Activated CD8-positive, alpha-beta T cell treated with anti-CD3 and anti-CD28 coated beads for 36 hours (primary cell): ENCODE measurements at regions not wholly inside any gene's neighbourhood (a gene's known extent, or its start where the extent isn't known, plus 50 kb on each side); places are given as distances from the start of the nearest gene placed in this dataset.
A peak's percentile ranks its signal among the peaks of the same experiment; 100 is the strongest.

ENCODE experiments used
- ATAC-seq: fragments of 200-7000 bp; cut with Tn5 transposase; one replicate; pipeline ENCODE4 v1.10.0; 2021; ENCODE audit warnings: mild to moderate bottlenecking, moderate library complexity
- CTCF ChIA-PET: fragments of 350-600 bp; sonication (Branson Sonifier 250); formaldehyde crosslinking; loops from one replicate; lab custom pipeline; 2021; ENCODE audit warnings: antibody characterized with exemption; lab: Charles Lee
- POLR2A ChIA-PET: fragments of 350-600 bp; sonication (Branson Sonifier 250); formaldehyde crosslinking; loops from one replicate; lab custom pipeline; 2021; ENCODE audit warnings: antibody characterized with exemption; lab: Charles Lee
- DNase-seq: peaks from one replicate; pipeline ENCODE4 v3.0.0-alpha.2; 2020
- H3K27ac Mint-ChIP-seq: one replicate; pipeline ENCODE4 v1.8.0; 2021; ENCODE audit warnings: mild to moderate bottlenecking, mixed read lengths
- H3K27me3 Mint-ChIP-seq: one replicate; pipeline ENCODE4 v1.8.0; 2021; ENCODE audit warnings: mixed read lengths
- H3K36me3 Mint-ChIP-seq: one replicate; pipeline ENCODE4 v1.8.0; 2021; ENCODE audit warnings: low read depth, mixed read lengths
- H3K4me1 Mint-ChIP-seq: one replicate; pipeline ENCODE4 v1.8.0; 2021; ENCODE audit warnings: low read depth, mixed read lengths
- H3K4me3 Mint-ChIP-seq: one replicate; pipeline ENCODE4 v1.8.0; 2021; ENCODE audit warnings: mild to moderate bottlenecking, moderate library complexity, mixed read lengths
- H3K9me3 Mint-ChIP-seq: one replicate; pipeline ENCODE4 v1.8.0; 2021; ENCODE audit warnings: mixed read lengths
- CTCF ChIP-seq: fragments of 200-600 bp; IDR thresholded peaks from one replicate; pipeline ENCODE4 v1.8.0; 2022; ENCODE audit warnings: antibody characterized with exemption, mild to moderate bottlenecking
- intact Hi-C: fragments of 100-400 bp; cut with micrococcal nuclease; formaldehyde crosslinking; loops from one replicate; pipeline ENCODE4 v1.10.0; 2022

DNA sequence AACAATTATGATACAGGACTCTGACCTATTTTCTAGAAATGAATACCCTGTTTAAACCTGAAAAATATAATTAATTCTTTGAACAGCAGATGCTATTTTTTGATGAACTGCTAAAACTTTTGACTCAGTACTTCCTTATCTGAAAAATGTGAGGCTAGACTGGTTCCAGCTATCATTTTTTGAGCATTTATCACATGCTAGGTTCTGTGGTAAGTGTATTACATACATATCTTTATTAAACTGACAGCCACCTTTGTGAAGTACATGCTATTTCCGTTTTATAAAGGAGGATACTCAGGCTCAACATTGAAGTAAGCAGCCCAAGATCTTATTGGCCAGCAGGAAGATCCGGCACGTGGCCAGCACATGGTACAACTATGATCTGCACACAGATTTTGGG is 459.8 kb upstream of the SEL1L start:
- Mint-ChIP-seq H3K36me3 (no peaks in the 10 kb centered on the region), H3K4me1 (no peaks in the 10 kb centered on the region), H3K9me3 (no peaks in the 10 kb centered on the region), H3K27ac (no peak overlapping the region), H3K4me3 (no peak overlapping the region), H3K27me3 (peaks cover 3% of the 10 kb centered on the region)
- ATAC-seq, result no peak
- POLR2A ChIA-PET, result no interaction called here
- intact Hi-C loops, result no loop called here
- DNase-seq, result no peak
- CTCF ChIA-PET, result interaction anchor here (1.4 to 2.9 kb wide), 2 partner anchors 13 to 283 kb away, joined by 3 to 9 read pairs; no protein-coding TSS in a partner anchor
- no peak for TF ChIP-seq CTCF

DNA sequence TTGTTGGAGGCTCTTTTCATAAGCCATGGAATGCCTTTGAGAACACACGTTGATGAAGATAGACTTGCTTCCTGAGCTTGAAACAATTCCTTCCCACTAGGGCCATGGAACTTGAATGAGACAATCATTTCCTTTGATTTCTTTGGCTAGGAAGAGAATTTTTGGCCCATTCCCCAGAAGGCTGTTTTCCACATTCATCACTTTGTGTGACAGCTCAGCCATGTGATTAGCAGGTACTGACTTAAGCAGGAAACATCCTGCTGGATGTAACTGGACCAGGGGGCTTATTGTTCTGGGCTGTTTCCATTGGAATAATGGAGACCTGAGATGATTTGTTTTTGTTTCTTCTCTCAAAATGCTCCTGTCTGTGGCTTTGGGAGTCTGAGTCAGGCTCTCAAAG is 469.8 kb upstream of the SEL1L start:
- TF ChIP-seq CTCF, result no peak
- Mint-ChIP-seq H3K27ac (no peak overlapping the region), H3K4me1 (no peaks in the 10 kb centered on the region), H3K9me3 (no peaks in the 10 kb centered on the region), H3K4me3 (no peak overlapping the region), H3K27me3 (peaks cover 2% of the 10 kb centered on the region), H3K36me3 (no peaks in the 10 kb centered on the region)
- intact Hi-C loops, result no loop called here
- ATAC-seq (no peak), DNase-seq (no peak)
- POLR2A ChIA-PET, result no interaction called here
- CTCF ChIA-PET, result interaction anchor here (1.0 kb wide), 1 partner anchor 13 kb away, joined by 3 read pairs; no protein-coding TSS in a partner anchor

DNA sequence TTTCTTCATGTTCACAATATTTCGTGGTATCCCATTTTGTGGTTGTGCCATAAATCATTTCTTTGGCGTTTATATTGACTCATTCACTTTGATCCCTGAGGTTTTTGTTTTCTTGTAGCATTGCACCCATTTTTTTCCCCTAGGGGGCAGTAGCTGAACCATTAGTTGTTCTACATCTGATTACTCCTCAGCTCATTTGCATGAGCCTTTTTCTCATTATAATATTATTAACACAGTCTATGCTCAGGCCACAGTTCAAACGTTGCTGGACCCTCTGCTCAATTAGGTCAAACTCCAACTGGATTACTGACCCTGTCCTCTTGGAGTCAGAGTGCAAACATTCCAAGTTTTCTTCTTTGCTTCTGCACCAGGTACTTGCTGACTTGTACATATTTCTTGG is 475.4 kb upstream of the SEL1L start:
- H3K4me1 Mint-ChIP-seq, result no peaks in the 10 kb centered on the region
- peaks cover 1% of the 10 kb centered on the region for H3K36me3 Mint-ChIP-seq
- POLR2A ChIA-PET, result no interaction called here

GRCh38 chr14:82009993-82010392 is 476.3 kb upstream of the SEL1L start:
- no peak for TF ChIP-seq CTCF
- ATAC-seq, result no peak
- H3K27me3 Mint-ChIP-seq, result no peaks in the 10 kb centered on the region
- peaks cover 1% of the 10 kb centered on the region for H3K36me3 Mint-ChIP-seq
- DNase-seq, result no peak
- intact Hi-C loops, result no loop called here
- ChIA-PET POLR2A (no interaction called here), CTCF (no interaction called here)
- H3K4me1 Mint-ChIP-seq, result no peaks in the 10 kb centered on the region
- H3K9me3 Mint-ChIP-seq, result peaks cover 10% of the 10 kb centered on the region
- H3K27ac Mint-ChIP-seq, result no peak overlapping the region
- H3K4me3 Mint-ChIP-seq, result no peak overlapping the region

More for the DNA sequence above, 475.4 kb upstream of the SEL1L start:
- Mint-ChIP-seq H3K4me3 (no peak overlapping the region), H3K9me3 (peaks cover 8% of the 10 kb centered on the region), H3K27ac (no peak overlapping the region), H3K27me3 (no peaks in the 10 kb centered on the region)
- intact Hi-C loops, result no loop called here
- DNase-seq (peak; percentile 3), ATAC-seq (no peak)
- peak; percentile 51 for TF ChIP-seq CTCF
- CTCF ChIA-PET, result no interaction called here

DNA sequence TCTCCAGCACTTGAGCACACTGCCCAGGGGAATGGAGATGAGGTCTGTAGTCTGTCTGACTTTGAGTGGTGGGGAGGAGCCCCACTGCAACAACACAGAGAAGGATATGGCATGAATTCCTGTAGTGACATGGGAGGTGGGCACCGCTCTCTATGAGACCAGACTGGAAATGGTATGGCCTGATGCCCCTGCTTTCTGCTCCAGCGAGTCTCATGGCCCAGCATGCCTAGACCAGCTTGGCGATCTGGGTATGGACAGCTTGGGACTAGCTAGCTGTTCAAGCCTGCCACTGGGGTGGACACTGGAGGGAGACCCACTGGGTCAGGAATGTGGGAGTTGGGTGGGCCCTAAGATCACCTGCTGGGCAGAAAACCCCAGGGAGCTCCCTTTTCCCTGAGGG is 477.8 kb upstream of the SEL1L start:
- H3K27ac Mint-ChIP-seq, result no peak overlapping the region
- CTCF ChIA-PET, result interaction anchor here (0.9 kb wide), 1 partner anchor 21 kb away, joined by 3 read pairs; no protein-coding TSS in a partner anchor
- TF ChIP-seq CTCF, result no peak

More for the DNA sequence above, 477.8 kb upstream of the SEL1L start:
- Mint-ChIP-seq H3K27me3 (no peaks in the 10 kb centered on the region), H3K4me3 (no peak overlapping the region), H3K4me1 (no peaks in the 10 kb centered on the region), H3K9me3 (peaks cover 10% of the 10 kb centered on the region), H3K36me3 (peaks cover 1% of the 10 kb centered on the region)
- no peak for ATAC-seq
- POLR2A ChIA-PET, result no interaction called here
- intact Hi-C loops, result no loop called here
- DNase-seq, result no peak
